ENCODE measurements at regions not wholly inside any gene's neighbourhood (a gene's known extent, or its start where the extent isn't known, plus 50 kb on each side); places are given as distances from the start of the nearest gene placed in this dataset.
A peak's percentile ranks its signal among the peaks of the same experiment; 100 is the strongest.
"Not testable (repeated sequence)": the region's sequence is repeated elsewhere in the genome, so short reads cannot be mapped to it uniquely, and the experiment has no call there.

DNA sequence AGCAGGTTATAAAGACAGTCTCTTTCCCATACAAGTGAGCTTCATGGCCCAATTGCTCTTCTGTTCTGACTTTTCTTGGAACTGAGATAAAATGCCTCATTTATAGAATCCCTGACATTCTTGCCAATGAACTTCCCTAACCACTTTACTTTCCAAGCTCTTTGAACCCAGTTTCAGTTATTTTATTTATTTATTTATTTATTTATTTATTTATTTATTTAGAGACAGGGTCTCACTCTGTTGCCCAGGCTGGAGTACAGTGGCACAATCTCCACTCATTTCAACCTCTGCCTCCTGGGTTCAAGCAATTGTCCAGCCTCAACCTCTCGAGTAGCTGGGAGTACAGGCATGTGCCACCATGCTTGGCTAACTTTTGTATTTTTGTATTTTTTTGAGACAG is 138.5 kb upstream of the ZNF184 start:
- TF ChIP-seq, protein P1, sequence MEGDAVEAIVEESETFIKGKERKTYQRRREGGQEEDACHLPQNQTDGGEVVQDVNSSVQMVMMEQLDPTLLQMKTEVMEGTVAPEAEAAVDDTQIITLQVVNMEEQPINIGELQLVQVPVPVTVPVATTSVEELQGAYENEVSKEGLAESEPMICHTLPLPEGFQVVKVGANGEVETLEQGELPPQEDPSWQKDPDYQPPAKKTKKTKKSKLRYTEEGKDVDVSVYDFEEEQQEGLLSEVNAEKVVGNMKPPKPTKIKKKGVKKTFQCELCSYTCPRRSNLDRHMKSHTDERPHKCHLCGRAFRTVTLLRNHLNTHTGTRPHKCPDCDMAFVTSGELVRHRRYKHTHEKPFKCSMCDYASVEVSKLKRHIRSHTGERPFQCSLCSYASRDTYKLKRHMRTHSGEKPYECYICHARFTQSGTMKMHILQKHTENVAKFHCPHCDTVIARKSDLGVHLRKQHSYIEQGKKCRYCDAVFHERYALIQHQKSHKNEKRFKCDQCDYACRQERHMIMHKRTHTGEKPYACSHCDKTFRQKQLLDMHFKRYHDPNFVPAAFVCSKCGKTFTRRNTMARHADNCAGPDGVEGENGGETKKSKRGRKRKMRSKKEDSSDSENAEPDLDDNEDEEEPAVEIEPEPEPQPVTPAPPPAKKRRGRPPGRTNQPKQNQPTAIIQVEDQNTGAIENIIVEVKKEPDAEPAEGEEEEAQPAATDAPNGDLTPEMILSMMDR (IDR thresholded peaks at IDR 0.05; ENCODE audit: low read depth, low read length), result no peak
- no peak overlapping the region for H3K4me3 ChIP-seq (ENCODE audit: low read depth, low read length)

DNA sequence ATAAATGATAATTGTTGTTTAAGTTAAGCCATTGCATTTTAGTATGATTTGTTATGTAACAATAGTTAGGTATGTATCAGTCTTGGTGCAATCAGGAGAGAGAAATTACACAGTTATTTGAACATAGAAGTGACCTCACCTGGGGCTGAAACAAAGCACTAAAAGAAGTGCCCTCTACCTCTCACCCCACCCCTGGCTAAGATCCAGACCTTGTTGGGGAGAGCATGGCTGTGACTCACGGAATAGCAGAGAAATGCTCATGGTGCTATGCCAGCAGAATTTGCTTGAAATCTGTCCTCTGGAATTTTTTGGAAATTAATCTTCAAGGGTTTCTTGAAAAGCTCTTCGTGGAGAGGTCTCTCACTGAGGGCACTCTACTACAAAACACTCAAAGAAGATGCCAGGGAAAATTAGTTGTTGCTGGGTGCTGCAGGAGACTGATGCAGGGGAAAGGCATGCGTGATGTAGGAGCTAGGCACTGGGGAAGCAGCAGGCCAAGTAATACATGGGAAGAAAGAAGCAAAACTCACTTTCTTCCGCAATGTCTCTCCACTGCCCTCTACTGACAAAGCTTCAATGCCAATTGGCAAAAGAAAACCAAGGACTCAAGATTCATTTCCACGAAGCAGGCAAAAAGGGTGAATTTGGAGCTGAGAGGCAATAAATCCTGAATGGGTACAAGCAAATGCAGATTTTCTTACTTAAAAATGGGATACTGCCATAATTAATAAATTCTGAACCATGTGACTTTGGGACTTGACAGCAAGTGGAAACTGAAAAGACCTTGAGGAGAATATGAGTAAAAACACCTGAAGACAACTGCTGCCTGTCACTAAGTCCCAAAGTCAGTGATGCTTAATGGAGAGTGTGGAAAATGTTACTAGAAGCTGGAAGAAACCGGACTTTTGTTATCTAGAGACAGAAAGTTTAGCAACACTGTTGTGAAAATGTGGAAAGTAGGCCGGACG is 136.3 kb upstream of the ZNF184 start:
- TF ChIP-seq, protein P1 (IDR thresholded peaks at IDR 0.05; ENCODE audit: low read depth, low read length), result peak; percentile 44; the same call in 1 of the 2 replicates
- no peak overlapping the region for H3K4me3 ChIP-seq (ENCODE audit: low read depth, low read length)

DNA sequence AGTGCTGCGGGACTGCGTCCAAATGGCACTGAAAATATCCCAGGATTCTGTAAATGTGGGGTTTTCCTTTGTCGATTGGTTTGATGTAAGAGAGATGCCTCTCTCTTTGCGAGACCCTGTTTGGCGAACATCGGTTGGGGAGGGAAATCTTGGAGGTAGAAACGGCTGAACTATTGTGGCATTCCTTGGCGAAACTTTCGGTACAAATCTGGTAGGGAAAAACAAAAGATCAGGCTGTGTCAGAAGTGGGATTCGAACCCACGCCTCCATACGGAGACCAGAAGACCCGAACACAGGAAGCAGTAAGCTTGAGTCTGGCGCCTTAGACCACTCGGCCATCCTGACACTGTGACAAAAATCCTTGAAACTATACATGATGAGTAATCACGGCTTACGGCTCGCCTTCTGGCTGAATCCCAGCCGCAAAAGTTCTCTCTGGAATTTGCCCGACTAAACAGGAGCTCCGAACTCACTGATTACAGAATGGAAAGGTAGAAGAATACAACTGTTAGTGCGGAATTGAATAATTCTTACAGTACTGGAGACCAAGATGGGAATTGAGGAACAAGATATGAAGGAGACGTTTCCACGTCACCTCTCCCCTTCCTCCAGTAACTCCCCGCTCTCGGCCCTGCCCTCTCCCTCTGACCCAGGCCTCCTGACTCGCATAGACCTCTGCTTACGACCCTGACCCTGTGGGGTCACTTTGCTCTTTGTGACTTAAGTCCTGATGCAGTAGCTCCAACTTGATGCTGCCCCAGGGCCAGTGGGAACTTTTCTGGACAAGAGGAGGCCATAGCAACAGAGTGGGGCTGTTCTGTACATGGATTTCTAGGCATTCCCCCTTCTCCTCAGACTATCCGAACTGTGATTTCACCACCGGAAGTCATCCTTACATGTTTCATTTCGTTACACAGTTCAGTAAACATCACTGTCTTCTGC is 132.8 kb upstream of the ZNF184 start:
- H3K4me3 ChIP-seq (ENCODE audit: low read depth, low read length), result peak overlapping the region; percentile 48
- TF ChIP-seq, protein P1 (IDR thresholded peaks at IDR 0.05; ENCODE audit: low read depth, low read length), result no peak

DNA sequence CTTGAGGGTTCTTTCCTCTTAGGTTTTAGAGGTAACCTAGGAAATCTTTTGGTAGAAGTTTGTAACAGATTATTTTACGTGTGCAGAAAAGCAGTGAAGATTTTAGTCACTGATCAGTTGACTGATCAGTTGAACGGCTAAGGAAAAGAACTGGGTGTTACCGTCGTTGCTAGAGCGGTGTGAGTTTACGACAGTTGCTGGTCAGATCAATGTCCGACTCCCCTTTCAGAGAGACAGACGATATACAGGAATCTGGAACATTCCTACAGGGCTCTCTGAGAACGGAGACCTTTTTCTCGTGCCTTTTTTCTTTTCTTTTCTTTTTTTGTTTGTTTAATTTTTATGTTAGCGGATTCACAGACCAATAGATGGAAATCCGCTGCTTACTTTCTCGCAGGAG is 132.1 kb upstream of the ZNF184 start:
- TF ChIP-seq, protein P1 (IDR thresholded peaks at IDR 0.05; ENCODE audit: low read depth, low read length), result no peak
- H3K4me3 ChIP-seq (ENCODE audit: low read depth, low read length), result peak overlapping the region; percentile 48

DNA sequence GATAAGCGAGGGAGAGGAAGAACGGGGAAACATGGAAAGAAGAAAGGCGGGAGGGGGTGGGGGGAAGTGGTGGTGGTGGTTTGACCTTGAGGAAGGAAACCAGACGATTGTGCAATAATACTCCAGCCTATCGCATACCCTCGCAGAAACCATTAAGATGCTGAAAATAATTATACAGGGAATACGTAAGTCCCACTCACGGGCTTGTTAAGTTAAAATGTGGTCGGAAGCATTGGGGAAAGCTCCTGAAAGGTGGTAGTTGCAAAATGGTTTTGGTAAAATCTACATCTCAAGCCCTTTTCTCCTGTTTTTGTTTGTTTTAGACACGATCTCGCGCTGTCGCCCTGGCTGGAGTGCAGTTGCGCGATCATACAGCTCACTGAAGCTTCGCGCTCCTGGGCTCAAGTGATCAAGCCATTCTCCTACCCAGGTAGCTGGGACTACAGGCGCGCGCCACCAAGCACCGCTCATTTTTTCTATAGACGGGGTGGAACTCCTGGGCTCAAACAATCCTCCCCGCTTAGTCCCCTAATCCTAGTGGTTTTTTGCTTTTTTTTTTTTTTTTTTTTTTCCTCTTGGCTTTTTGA is 128.9 kb upstream of the ZNF184 start:
- peak overlapping the region; percentile 33 for H3K4me3 ChIP-seq (ENCODE audit: low read depth, low read length)
- TF ChIP-seq, protein P1 (IDR thresholded peaks at IDR 0.05; ENCODE audit: low read depth, low read length), result no peak

DNA sequence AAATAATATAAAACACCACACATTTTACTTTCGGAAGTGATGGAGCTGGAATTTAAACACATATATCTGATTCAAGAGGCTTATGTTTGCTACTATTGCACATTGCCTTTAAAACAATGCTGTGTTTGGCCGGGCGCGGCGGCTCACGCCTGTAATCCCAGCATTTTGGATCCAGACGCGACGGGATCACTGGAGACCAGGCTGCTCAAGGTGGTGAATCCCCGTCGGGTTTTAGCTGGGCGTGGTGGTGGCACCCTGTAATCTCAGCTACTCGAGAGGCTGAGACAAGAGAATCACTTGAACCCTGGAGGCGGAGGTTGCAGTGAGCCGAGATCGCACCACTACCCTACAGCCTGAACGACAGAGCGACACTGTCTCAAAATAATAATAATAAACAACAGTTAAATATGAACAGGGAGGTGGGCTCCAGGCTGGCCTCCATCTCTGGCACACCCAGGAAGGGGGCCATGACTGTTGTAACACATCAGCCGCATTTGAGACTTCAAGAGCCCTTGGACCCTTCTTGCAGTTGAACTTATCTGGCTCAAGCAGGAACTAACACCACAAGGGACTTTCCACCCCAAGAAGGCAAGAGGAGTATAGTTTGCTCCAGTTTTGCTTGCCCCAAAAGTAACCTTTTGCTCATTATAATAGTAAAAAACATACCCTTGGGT is 127.1 kb upstream of the ZNF184 start:
- TF ChIP-seq, protein P1 (IDR thresholded peaks at IDR 0.05; ENCODE audit: low read depth, low read length), result no peak
- H3K4me3 ChIP-seq (ENCODE audit: low read depth, low read length), result no peak overlapping the region

DNA sequence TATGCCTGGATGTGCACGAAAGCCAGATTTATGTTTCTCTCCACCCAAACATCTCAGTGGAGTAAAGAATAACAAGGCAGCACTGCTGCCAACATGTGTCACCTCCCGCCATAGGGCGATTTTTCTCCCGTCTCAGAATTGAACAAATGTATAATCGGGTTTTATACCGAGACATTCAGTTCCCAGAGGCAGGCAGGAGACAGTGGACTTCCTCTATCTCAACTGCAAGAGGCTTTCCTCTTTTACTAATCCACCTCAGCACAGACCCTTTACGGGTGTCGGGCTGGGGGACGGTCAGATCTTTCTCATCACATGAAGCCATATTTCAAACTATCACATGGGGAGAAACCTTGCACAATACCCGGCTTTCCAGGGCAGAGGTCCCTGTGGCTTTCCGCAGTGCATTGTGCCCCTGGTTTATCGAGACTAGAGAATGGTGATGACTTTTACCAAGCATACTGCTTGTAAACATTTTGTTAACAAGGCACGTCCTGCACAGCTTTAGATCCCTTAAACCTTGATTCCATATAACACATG is 124.2 kb upstream of the ZNF184 start:
- not testable (repeated sequence) for H3K4me3 ChIP-seq (ENCODE audit: low read depth, low read length)
